LoVo (cell line): ENCODE measurements at regions not wholly inside any gene's neighbourhood (a gene's known extent, or its start where the extent isn't known, plus 50 kb on each side); places are given as distances from the start of the nearest gene placed in this dataset.
A peak's percentile ranks its signal among the peaks of the same experiment; 100 is the strongest.
"Not testable (repeated sequence)": the region's sequence is repeated elsewhere in the genome, so short reads cannot be mapped to it uniquely, and the experiment has no call there.

Experiments used
- DNase-seq: peaks from one replicate; pipeline ENCODE4 v3.0.0-alpha.2; 2016; ENCODE audit warnings: low spot score

- not testable (repeated sequence) for DNase-seq
Measured at GRCh38 chr13:62379241-62379640, 963.6 kb upstream of the PCDH20 start.

GRCh38 chr13:62377838-62378237, 962.2 kb upstream of the PCDH20 start:
- no peak for DNase-seq

GRCh38 chr13:62375653-62376052, 960.0 kb upstream of the PCDH20 start:
- no peak for DNase-seq

DNA sequence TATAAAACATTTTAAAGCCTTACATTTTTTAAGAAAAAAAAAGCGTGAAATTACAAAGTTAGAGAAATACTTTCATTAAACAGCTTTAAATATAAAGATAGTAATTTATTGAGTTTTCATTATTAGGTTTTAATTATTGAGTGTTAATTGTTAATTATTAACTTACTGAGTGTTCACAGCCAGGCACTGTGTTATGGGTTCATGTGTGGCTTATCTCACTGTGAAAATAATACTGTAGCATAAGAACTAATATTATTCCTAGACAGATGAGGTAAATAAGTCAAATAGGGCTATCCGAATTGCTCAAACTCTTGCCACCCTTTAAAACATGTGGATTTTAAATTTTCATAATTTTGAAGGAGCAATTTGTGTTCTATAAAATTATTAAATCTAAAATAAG, 956.1 kb upstream of the PCDH20 start:
- no peak for DNase-seq

DNA sequence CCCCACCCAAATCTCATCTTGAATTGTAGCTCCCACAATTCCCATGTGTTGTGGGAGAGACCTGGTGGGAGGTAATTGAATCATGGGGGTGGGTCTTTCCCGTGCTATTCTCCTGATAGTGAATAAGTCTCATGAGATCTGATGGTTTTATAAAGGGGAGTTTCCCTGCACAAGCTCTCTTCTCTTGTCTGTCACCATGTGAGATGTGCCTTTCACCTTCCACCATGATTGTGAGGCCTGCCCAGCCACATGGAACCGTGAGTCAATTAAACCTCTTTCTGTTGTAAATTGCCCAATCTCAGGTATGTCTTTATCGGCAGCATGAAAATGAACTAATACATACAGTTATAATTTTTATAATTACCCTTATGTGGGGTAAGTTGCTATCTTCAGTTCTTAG, 952.3 kb upstream of the PCDH20 start:
- DNase-seq, result not testable (repeated sequence)

GRCh38 chr13:62360609-62361008, 945.0 kb upstream of the PCDH20 start:
- DNase-seq, result no peak

DNA sequence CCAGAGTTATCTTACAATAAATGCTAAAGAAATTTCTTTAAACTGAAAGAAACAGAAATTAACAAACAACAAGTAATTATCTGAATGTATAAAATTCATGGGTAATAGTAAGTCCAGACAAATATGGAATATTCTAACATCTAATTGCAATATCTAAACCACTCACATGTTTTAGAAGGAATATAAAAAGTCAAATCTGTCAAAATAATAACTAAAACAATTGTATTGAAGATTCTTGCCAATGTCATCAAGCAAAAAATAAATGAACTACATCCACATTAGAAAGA, 942.9 kb upstream of the PCDH20 start:
- DNase-seq, result no peak

DNA sequence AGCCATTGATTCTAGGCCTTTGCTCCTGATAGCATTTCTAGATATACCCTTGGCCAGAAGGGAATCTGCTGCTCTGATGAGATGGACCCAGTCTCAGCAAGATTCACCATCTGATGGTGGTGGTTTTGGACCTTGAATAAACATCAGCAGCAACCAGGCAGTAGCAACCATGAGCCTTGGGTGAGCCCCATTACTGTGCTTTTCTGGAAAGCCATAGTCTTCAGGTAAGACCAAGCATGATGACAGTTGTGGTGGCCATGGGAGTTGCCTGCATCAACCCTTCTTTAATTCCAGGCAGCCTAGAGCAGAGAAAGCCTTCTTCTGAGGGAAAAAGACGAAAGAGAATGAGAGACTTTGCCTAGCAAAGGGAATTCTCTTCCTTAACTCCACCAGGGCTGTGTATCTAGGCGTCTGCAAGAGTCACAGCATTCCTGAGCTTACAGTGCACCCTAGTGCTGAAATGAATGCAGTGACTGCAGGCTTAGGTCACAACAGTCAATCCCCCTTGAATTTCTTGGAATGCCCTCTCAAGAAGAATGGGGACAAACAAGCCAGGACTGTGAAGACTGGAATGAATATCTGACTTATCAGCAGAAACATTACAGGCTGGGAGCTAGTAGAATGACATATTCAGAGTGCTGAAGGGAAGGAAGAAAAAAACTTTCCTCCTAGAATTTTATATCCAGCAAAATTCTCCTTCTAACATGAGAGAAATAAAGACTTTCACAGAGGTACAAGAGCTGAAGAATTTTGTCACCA, 942.4 kb upstream of the PCDH20 start:
- peak; percentile 45 for DNase-seq

DNA sequence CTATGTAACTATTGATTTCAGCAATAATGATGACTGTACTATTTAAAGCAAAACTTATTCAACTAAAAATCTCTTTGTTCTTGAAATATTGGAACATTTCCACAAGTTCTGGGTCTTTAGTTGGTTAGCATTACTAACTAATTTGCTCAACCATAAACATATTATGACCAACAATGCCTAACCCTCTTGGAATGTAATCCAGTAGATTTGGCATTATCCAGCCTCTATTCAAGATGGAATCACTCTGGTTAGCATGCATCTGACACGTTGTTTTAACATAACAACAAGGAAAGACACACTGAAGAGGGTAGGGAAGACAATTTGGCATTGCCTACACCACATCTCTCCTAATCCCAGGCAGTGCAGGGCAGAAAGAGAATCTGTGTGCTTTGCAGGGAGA, 941.3 kb upstream of the PCDH20 start:
- DNase-seq, result no peak

GRCh38 chr13:62337109-62337880, 921.6 kb upstream of the PCDH20 start:
- no peak for DNase-seq

- no peak for DNase-seq
Measured at GRCh38 chr13:62336507-62336906, 920.9 kb upstream of the PCDH20 start.

DNA sequence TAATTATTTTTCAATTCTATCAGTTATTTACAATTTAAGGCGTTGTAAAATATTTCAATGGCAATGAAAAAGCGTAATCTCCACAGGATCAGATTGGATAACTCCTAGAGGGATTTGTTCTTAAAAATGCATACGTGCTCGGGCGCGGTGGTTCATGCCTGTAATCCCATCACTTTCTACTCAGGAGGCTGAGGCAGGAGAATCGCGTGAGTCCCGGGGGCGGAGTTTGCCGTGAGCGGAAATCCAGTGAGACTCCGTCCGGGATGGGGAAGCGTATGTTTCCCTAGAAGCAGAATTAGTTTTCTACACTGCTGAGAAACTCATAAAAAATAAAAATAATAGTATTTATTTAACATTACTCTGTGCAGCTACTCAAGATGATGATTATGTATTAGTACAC, 917.8 kb upstream of the PCDH20 start:
- DNase-seq, result no peak

DNA sequence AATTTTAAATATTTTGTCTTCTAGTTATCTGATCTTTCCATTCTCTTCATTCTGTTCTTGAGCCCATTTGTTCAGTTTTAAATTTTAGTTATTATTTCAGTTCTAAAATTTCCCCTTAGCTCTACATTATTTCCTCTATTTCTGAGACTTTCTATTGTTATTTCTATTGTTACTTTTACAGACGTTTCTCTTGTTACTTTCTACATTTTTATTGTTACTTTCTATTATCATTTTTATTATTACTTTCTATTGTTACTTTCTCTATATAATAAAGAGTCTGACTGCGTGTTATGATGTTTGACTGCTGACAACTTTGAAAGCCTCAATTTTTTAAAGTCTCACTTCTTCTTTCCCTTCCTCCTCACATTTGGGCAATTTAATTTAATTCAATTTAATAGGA, 915.7 kb upstream of the PCDH20 start:
- DNase-seq, result no peak

DNA sequence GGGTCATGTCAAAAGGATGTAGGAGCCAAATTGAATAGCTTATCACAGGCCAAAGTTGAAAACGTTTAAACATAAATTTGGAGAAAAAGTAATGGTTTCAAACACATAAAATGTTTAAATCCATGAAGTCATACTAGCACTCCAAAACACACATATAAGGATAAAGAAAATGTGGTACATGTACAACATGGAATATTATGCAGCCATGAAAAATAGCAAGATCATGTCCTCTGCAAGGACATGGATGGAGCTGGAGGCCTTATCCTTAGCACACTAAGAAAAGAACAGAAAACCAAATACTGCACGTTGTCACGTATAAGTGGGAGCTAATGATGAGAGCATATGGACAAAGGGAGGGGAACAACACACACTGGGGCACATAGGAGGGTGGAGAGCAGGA, 911.7 kb upstream of the PCDH20 start:
- DNase-seq, result no peak

GRCh38 chr13:62324842-62325241, 909.2 kb upstream of the PCDH20 start:
- DNase-seq, result no peak

DNA sequence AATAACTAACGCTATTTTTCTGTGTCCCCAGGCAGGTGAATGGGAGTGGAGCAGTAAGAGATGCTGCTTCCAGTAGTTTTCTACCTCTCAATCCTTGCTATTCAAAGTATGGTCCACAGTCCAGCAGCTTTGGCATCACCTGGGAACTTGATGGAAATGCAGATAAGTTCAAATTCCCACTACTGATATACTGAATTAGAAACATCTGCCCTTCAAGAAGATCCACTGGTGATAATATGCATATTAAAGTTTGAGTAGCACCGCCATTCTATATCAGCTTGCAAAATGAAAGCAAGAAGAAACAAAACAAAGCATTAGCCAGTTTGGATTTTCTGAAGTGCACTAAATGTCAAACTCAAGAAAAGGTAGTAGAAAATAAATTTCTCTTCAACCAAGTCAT, 906.2 kb upstream of the PCDH20 start:
- DNase-seq, result no peak

- no peak for DNase-seq
Measured at GRCh38 chr13:62321139-62321538, 905.5 kb upstream of the PCDH20 start.

GRCh38 chr13:62320129-62321108, 904.8 kb upstream of the PCDH20 start:
- DNase-seq, result peak; percentile 29

DNA sequence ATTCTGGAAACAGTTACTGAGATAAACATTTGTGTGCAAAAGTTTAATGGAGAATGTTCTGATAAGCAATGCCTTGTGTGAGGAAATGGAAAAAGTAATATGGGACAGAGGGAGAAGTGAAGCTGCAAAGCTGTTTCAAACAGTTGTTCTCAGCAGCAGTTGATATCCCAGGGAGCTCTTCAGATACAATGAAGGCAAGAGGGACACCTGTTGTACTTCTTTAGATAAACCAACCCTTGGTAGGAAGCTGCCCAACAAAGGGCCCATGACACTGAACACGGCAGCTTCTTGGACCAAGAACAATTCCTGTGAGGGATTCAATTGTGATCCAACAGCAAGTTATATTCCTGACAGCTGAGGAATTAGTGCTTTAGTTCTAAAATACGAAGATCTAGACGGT, 894.3 kb upstream of the PCDH20 start:
- DNase-seq, result no peak

- no peak for DNase-seq
Measured at GRCh38 chr13:62305756-62306155, 890.1 kb upstream of the PCDH20 start.

- DNase-seq, result no peak
Measured at GRCh38 chr13:62302341-62302740, 886.7 kb upstream of the PCDH20 start.

GRCh38 chr13:62299988-62300387, 884.3 kb upstream of the PCDH20 start:
- no peak for DNase-seq

GRCh38 chr13:62296812-62297211, 881.2 kb upstream of the PCDH20 start:
- DNase-seq, result no peak
